NCI-H748 (cell line): ENCODE measurements at regions not wholly inside any gene's neighbourhood (a gene's known extent, or its start where the extent isn't known, plus 50 kb on each side); places are given as distances from the start of the nearest gene placed in this dataset.

Experiments
- DNase-seq: peaks from one replicate; lab custom pipeline; 2025; ENCODE audit not compliant: unreplicated experiment; lab: John Stamatoyannopoulos, UW

DNA sequence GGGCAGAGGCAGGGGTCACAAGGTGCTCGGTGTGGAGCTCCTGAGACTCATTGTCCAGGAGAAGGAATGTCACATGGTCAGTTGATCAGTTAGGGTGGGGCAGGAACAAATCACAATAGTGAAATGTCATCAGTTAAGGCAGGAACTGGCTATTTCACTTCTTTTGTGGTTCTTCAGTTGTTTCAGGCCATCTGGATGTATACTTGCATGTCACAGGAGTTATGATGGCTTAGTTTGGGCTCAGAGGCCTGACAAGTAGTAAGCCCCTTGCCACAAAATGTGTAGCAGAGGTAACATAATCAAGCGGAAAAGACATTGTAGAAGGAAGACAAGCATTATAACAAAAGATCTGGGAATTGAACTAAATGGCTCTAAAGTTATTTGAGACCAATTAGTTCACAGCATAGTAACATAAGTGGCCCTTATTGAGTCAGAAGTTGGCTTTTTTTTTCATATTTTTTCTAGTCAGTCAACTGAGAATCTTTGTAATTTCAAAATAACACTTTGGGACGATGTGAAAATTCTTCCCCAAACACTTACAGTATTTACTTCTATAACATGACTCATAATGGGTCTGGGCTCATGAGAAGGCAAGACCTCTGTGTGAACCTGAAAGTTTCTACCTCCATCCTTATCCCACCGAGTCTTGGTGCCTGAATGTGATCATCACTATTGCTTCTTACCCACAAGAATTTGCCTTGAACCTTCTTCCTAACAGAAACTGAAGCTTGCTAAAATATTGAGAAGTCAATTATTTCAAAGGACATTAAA, 137.0 kb upstream of the DPT start:
- no peak for DNase-seq

DNA sequence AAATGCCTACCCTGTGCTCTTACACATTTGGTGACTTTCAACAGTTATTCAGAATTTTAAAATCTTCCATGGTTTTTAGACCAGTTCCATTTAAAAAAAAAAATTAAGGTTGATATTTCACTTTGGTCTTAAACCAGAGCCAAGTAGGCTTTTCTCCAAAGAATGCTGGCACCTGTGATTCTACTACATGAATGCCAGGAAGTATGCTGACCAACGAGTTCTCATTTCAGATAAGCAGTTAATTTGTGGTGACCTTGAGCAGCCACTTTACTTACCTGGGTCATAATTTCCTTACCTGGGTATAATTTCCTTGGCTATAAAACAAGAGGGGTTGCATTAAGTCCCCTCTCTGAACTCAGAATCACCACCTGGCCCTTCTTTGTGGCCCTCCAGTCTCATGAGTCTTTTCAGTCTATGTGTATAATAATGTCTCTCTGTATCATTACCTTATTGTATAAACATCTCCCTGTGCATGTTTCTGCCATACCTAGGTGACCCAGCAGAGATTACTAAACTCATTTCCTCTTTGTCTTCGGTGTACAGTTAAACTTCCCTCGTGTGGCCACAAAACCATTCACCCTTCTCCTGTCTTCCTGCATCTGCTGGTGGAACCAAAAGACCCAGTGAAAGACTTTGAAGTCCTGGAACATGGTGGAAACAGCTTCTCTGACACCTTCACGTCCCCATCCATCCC, 139.1 kb upstream of the DPT start:
- DNase-seq = no peak

DNA sequence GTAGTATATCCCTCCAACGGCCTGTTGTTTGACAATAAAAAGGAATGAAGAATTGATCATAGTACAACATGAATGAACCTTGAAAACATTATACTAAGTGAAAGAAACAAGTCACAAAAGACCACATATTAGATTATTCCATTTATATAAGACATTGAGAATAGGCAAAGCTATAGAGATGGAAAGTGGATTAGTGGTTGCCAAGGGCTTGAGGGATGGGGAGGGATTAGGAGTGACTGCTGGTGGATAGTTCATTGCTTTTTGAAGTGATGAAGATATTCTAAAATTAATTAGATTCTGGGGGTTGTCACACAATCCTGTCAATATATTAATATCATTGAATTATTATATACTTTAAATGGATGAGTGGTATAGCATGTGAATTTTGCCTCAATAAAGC, 142.5 kb upstream of the DPT start:
- DNase-seq = no peak

DNA sequence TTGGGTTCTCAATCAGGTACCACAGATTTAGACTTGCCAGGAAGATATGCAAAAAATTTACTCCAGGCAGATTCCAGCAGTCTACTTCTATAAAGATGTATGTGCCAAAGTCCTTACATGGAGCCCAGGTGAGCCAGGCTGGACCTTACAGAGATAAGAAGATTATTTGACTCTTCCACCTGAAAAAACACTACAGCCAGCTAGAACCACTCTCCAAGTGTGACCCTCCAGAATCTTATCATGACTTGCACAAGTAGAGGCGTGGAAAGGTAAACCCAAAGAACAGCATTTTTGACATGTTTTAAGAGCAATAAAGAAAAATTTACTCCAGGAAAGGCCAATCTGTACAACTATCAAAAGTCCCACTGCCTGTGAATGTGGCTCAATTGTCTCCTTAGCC, 146.8 kb upstream of the DPT start:
- no peak for DNase-seq

DNA sequence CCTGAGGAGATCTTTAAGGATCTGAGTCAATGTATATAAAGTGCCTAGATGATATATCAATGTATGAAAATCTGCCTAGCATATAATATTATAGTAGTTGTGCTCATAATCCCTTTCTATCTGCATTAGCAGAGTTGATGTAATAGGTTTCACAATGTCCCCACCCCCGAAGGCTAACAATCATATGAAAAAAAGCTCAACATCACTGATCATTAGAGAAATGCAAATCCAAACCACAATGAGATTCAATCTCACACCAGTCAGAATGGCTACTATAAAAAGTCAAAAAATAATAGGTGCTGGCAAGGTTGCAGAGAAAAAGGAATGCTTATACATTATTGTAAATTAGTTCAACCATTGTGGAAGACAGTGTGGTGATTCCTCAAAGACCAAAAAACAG, 147.8 kb upstream of the DPT start:
- no peak for DNase-seq

DNA sequence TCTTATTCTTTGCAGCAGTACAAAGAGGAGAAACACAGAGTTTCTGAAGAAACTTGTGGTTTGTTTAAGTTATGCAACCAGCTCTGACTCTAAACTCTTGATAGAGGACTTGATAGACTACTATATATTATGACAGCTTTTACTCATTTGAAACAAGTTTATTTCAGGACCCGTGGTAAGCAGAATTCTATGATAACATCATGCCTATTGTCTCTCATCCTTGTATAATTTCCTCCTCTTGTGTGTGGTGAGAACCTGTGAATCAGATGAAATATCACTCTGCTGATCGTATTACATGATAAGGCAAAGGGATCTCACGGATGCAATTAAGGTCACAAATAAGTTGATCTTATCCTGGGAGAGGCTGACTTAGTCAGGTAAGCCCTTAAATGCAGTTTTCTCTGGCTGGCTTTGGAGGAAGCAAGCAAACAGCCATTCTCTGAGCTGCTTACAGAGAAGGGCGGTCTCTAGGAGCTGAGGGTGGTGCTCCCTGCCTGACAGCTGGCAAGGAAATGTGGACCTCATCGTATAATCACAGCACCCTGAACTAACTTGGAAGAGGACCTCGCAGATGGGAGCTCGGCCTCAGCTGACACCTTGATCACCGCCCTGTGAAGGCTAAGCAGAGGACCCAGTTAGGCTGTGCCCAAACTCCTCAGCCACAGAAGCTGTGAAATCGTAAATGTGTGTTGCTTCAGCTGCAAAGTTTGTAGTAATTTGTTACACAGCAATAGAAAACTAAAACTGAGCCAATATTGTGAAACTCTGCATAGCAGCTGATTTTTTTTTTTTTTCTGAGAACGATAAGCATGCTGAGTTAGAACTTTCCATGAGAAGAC, 151.1 kb upstream of the DPT start:
- peak; percentile 20 for DNase-seq

DNA sequence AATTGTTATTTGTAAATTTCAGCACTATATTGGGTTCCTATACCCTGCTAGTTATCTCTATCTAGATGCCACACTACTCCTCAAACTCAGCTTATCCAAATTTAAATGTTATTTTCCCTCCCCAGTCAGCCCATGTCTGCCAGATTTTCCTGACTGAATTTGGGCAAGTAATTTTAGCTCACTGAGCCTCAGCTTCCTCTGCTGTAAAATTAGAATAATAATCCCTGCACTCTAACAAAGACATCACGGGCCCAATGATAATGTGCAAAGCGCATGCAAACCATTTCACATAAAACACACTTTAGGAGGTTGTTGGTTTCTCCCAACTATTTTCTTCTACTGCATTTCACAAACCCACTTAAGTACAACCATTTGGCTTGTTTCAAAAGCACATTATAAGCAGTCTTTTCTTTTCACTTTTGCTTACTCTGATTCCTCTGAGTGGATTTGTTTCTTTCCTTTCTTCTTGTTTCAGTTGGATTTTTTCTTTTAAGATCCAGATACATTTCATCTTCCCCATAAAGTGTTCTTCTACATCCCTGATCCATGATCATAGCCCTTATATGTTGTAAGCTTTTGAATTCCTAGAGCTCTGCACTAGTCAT, 152.8 kb upstream of the DPT start:
- DNase-seq = no peak

DNA sequence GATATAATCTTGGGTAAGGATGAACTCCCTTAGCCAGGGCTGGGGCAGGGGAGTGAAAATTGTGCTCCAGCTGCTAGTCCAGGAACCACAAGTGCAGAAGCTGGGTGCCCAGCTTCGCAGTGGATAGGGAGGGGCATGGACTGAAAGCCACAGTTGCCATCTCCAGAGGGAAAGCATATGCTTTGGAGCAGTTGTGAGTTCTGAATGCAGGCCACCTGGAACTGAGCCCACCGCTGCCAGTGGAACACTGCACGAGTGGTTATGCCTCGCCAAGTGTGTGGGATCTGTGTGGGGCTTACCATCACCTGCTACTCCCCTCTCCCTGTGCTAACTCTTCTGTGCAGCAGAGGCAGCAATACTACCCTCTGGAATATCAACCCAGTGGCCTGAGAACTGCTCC, 158.4 kb upstream of the DPT start:
- DNase-seq = no peak

DNA sequence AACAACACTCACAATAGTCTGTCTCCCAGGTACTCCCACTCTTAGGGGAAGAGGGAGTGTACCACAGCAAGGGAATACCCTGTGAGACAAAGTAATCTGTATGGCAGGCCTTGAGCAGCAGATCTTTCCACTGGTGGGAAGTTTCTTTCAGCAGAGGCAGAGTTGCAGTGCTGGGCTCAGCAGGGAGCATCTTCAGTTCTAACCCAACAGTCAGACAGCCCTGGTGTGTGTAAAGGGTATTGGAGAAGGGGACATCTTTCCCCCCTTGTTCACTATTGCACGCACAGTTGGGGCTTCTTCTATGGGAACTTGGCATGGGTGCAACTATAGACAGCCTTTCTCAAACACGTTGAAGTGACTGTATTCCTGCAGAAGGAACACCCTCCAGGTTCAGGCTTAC, 159.4 kb upstream of the DPT start:
- no peak for DNase-seq

DNA sequence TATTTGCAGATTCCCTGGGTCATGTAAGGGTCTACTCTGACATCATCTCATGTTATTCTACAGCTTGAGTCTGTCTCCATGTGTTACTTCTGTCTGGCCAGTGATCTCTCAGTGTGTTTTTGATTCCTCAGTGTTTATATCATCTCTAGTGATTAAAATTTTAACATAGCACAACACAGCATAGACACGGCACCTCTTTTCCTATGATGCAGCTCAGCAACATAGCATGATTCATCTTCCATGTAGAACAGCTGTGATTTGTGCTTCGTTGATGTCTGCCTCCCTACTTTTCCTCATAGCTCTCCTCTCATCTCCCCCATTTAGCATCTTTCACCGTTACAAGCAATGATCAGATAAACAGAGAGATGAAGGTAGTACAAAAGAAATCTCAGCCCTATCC, 163.9 kb upstream of the DPT start:
- DNase-seq = no peak

DNA sequence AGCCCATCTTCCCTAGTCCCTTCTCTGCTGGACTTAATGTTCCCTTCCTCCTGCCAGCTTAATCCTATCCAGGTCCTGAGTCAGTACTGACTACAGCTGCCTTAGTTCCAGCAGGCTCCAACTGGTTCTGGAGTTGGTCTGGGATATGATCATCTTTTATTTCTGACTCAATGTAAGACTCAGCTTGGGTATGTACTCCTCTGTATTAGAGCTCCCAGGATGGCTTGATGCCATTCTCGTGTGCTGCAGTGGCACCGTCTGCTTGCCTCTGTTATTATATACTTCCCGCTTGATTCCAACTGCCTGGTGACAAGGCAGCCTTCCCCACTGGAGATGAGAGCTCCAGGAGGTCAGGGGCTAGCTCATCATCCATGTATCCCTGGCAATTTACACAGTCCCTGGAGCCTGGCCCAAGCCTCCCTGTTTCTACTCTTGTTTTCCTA, 164.4 kb upstream of the DPT start:
- DNase-seq = no peak

DNA sequence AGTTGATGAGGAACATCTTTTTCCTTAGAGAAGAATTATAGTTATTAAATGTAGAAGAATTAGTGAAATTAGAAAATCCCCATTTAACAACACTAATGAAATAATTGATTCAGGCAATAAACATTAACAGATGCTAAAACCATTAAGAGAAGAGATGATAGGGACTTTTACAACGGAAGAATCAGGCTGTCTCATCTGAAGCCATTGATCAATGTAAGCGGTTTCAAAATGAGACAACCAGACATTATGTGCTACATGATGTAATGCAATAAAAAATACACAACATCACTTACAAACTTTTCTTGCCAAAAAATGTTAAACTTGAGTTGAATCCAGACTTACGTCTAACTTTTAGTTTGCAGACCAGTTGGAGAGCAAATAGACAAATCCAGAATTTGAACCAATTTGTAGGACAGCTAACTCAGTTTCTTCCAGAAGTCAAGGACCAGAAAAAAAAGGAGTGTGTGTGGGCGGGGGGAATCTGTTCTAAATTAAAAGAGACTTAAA, 165.4 kb upstream of the DPT start:
- DNase-seq = no peak

DNA sequence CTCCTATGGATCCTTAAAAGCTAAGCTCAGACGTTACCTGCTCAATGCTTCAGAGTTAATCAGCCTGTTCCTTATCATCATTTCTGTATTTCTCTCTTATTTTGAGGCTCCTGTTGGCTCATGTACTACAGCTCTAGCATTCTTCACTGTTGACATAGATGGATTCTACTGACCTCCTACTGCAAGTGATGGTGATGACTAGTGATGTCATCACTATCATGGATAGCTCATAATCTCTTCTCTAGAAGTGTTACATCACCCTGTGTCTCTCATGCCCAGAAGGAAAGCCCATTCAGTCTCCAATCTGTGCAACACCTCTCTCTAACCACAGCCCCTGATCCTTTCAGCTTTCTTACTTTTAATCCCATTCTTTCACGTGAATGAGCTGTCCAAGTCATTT, 168.2 kb upstream of the DPT start:
- no peak for DNase-seq

DNA sequence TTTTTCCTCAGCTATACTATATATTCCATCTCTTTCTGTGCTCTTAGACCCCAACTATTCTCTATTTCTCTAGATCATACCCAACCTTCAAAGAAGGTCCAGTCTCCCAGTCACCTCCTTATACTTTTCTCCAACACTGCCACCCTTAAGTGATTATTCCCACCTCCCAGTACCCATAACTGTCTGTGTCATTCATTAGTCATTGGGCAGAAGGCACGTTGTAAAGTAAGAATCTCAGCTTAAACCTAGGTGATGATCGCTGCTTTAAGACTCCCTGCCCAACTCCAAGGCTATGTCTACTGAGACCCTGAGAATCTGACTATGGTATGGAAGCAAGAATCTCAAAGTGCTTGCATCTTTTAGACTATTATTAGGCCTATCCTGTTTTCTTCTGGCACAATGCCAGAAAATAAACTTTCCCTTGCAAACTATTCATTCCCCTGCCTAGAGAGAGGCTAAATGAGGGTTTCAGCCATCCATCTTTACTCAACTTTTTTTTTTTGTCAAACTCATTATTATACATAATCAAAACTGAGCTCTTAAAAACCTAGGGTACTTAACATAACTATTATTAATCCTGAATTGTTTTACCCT, 174.3 kb upstream of the DPT start:
- no peak for DNase-seq

DNA sequence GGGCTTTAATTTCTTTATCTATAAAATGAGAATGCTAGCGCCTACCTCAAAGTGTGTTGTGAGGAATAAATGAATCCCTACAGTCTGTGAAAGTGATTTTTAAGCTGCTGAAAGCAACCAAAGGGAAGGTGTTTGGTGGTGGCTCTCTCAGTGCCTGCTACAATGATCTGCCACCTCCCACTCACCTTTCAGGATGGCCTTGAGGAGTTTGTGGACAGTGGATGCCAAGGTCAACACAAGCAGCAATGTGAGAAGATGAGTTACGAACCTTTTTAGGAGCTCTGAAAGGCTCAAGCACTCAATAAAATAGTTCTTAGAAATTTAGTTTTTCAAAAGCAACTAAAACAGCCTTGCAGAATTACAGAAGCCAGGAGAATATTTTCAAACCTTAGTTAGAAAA, 176.6 kb upstream of the DPT start:
- no peak for DNase-seq

DNA sequence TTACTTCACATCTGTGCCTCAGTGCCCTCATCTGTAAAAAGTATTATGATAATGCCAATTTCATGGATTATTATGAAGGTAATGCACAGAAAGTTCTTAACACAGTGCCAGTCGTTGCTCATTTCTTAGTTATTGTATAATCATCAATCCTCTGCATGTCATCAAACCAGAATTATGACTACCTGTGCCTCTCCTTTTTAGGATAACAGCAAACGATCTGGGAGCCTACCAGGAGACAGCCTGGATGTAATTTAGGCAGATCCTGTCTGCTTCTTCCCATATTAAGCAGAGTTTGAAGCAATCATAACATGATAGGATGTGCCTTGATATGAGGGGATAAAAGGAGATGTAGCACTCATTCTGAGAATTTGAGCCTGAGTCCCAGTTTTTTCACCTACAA, 177.4 kb upstream of the DPT start:
- no peak for DNase-seq

DNA sequence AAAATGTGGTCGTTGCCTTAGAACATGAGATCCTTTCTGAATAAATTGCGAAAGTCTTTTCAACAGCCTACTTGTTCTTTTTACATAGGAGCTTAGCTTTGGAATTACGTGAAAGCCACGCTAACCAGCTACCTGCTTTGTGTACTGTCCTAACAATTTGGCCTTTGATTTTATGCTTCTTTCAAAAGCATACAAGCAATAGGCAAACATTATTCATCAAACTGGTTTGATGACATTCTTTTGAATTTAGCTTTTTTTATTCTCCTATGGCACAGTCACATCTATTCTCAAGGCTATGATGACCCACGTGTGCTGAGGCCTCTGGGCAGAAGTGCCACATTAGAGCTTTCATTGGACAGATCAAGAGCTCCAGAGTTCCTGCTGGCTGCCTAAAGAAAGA, 178.0 kb upstream of the DPT start:
- peak; percentile 18 for DNase-seq

DNA sequence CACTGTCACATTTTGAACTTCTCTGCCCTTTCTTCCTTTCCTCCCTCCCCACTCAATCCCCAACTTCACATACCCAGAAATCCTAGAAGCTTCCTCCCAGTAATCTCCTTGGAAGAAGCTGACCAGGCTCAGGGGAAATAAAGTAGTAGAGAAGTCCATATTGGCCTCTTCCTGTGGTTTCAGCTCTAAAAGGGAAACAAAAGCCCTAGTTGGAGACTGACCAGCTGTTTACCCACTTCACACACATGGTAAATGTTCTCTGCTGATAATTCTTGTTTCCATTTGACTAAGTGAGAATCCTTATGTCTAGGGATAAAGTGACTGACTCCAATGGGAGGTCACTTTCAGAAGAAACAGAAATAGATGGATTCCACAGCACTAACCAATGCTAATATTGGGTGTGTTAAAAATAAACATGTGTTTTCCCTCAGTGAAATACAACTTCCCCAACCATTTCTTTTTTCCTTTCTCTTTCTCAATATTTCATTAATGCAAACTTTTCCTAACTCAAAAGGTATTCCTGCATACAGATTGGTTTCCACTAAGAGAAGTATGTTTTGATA, 178.9 kb upstream of the DPT start:
- no peak for DNase-seq

DNA sequence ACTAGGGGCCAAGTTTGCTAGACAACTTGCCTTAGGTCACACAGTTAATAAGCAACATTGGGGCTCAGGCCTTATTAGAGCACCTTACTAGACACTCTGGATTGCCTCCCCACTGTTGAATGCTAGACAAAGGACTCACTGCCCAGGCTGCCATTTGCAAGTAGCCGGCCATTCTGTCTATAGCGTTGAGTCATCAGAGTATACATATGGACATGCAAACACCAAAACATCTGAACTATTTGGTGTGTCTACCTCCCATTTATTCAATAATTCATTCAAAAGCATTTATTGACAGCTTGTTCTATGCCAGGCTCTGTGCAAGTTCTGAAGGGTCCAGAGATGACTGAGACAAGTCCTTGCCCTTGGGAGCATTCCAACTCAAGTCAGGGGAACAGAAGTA, 181.4 kb upstream of the DPT start:
- DNase-seq = no peak

DNA sequence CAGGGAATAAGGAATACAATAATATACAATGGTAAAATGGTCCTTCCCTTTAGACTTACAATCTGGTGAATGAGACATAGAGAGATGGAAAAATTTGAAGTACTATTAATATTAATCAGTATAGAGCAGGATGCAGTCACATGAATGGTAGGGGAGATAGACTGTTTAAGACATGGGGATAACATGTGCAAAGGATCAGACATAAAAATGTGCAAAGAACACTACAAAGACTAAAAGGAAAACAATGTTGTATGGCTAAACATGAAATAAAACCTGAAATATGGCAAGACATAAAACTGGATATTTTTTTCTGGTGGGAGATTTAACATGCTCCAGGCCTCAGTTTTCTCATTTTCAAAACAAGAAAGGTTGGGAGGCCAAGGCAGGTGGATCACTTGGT, 182.4 kb upstream of the DPT start:
- no peak for DNase-seq
